ENCODE measurements at regions not wholly inside any gene's neighbourhood (a gene's known extent, or its start where the extent isn't known, plus 50 kb on each side); places are given as distances from the start of the nearest gene placed in this dataset.
"Not testable (repeated sequence)": the region's sequence is repeated elsewhere in the genome, so short reads cannot be mapped to it uniquely, and the experiment has no call there.

- TF ChIP-seq CTCF (IDR thresholded peaks at IDR 0.05; ENCODE audit: extremely low read depth, missing control alignments): no peak
- DNase-seq (ENCODE audit: low spot score): no peak
Measured at GRCh38 chr2:84126084-84126483, 333.0 kb downstream of the SUCLG1 start.

GRCh38 chr2:84116143-84116542, 342.9 kb downstream of the SUCLG1 start:
- no peak for TF ChIP-seq CTCF (IDR thresholded peaks at IDR 0.05; ENCODE audit: extremely low read depth, missing control alignments)
- no peak for DNase-seq (ENCODE audit: low spot score)

- no peak for DNase-seq (ENCODE audit: low spot score)
- no peak for TF ChIP-seq CTCF (IDR thresholded peaks at IDR 0.05; ENCODE audit: extremely low read depth, missing control alignments)
Measured at GRCh38 chr2:84115173-84115857, 343.8 kb downstream of the SUCLG1 start.

- DNase-seq (ENCODE audit: low spot score): not testable (repeated sequence)
Measured at GRCh38 chr2:84103816-84104527, 355.1 kb downstream of the SUCLG1 start.

- no peak for TF ChIP-seq CTCF (IDR thresholded peaks at IDR 0.05; ENCODE audit: extremely low read depth, missing control alignments)
- DNase-seq (ENCODE audit: low spot score): no peak
Measured at GRCh38 chr2:84102274-84102673, 356.8 kb downstream of the SUCLG1 start.

- no peak for DNase-seq (ENCODE audit: low spot score)
- no peak for TF ChIP-seq CTCF (IDR thresholded peaks at IDR 0.05; ENCODE audit: extremely low read depth, missing control alignments)
Measured at GRCh38 chr2:84088656-84089055, 370.4 kb downstream of the SUCLG1 start.

- TF ChIP-seq CTCF (IDR thresholded peaks at IDR 0.05; ENCODE audit: extremely low read depth, missing control alignments): no peak
- no peak for DNase-seq (ENCODE audit: low spot score)
Measured at GRCh38 chr2:84085562-84085961, 373.5 kb downstream of the SUCLG1 start.

- DNase-seq (ENCODE audit: low spot score): no peak
- no peak for TF ChIP-seq CTCF (IDR thresholded peaks at IDR 0.05; ENCODE audit: extremely low read depth, missing control alignments)
Measured at GRCh38 chr2:84084856-84085255, 374.2 kb downstream of the SUCLG1 start.

All from GM20000 (cell line).